GM13977 (cell line): ENCODE measurements at regions not wholly inside any gene's neighbourhood (a gene's known extent, or its start where the extent isn't known, plus 50 kb on each side); places are given as distances from the start of the nearest gene placed in this dataset.

Experiments
- DNase-seq: peaks from one replicate; pipeline ENCODE4 v3.0.0; 2012; ENCODE audit warnings: low spot score
- in situ Hi-C: fragments of 300-500 bp; cut with MboI; formaldehyde crosslinking; loops from one replicate; pipeline ENCODE4 v1.12.0; 2022; ENCODE audit warnings: low sequenced_read_pairs, low pct_unique_long_range_greater_than_20kb, mixed read lengths, inconsistent platforms; ENCODE audit not compliant: unreplicated experiment
- TF ChIP-seq, protein P1 (sequence below): IDR thresholded peaks from 2 replicates; pipeline ENCODE4 v1.5.1; 2012; ENCODE audit warnings: mild to moderate bottlenecking, control low read depth; ENCODE audit not compliant: insufficient read depth; ENCODE audit errors: extremely low read depth, missing control alignments

DNA sequence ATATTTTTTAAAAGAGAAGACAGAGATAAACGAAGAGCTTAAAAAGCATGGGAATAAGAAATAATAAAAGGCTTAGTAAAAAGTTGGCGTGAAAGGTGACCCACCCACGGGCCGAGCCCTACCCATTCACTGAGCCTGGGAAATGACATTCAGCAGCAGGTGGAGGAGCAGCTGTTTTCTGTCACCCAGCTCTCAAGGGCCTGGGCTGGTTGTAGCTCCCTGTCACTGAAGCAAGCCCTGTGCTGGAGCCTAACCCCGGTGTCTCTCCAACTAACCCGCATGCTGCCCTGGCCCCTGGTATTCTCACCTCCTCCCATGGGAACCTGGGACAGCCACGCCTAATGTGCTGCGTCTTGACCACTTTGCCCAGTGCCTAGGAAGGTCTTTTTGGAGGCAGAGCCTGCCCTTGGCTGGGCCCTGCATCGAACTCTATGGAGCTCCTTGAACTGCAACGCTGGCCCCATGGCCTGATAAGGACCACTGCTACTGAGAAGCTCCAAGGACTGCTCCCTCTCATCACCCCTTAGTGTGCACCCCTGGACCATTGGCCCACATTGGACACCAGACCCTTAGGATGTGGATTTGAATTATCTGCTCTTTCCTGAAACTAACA is 68.8 kb upstream of the IYD start:
- TF ChIP-seq, protein P1, sequence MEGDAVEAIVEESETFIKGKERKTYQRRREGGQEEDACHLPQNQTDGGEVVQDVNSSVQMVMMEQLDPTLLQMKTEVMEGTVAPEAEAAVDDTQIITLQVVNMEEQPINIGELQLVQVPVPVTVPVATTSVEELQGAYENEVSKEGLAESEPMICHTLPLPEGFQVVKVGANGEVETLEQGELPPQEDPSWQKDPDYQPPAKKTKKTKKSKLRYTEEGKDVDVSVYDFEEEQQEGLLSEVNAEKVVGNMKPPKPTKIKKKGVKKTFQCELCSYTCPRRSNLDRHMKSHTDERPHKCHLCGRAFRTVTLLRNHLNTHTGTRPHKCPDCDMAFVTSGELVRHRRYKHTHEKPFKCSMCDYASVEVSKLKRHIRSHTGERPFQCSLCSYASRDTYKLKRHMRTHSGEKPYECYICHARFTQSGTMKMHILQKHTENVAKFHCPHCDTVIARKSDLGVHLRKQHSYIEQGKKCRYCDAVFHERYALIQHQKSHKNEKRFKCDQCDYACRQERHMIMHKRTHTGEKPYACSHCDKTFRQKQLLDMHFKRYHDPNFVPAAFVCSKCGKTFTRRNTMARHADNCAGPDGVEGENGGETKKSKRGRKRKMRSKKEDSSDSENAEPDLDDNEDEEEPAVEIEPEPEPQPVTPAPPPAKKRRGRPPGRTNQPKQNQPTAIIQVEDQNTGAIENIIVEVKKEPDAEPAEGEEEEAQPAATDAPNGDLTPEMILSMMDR = no peak
- in situ Hi-C loops = no loop called here
- no peak for DNase-seq

DNA sequence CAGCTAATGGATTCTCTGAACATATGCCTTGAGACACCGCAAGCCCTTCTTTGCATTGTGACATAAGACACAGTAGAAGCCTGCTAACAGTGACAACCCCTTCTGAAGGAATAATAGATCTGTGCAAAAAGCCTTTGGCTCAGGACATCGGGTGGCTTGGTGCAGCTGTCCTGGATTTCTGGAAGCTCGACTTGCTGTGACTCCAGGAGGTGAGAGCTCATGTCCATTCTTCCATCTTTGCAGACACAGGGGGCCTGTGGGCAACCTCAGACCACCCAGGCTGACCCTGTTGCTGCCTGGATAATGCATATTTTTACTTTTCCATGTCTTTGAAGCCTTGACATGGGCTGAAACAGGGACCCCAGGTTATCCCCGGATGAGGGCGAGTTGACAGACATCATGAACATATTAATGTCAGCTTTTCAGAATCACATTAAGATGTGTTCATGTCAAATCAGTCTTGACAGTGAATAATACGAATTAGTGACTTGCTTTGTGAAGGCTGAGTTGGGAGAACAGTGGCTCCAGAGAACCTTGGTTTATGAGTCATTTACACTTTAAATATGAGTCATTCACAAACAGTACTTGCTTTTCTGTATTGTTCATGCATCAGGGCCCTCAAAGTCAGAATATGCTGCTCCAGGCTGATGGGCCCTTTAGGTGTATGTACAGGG is 66.8 kb upstream of the IYD start:
- TF ChIP-seq, protein P1 = no peak
- in situ Hi-C loops = no loop called here
- DNase-seq = peak; percentile 64

DNA sequence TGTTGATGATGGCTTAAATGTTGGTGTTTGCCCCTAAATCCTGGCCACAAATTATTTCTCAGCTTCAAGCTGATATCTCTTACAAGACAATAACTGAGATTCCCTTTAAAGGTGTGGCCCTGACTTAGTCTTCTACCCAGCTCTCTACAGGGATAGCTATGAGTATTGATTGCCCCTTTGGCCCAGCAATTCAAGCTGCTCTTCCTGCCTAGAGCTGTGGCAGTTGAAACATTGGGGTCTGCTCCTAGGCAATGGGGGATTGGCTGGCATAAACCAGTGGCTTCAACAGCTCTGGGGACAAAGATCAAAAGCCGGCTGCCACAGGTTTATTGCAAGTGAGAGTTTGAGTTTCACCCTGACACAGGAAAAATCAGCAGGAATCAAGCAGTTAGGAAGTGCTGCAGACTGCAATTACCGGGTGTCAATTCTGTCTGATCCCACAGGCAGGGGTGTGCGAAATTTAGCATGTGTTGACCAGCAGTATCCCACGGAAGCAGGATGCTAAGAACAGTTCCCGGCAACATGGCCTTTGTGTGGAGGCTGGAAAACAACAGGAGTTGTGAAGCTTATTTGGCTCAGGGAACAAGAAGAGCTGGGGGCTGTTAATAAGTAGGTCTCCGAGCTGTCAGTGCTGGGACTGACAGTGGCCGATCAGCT is 66.2 kb upstream of the IYD start:
- in situ Hi-C loops = no loop called here
- TF ChIP-seq, protein P1 = no peak
- DNase-seq = no peak

DNA sequence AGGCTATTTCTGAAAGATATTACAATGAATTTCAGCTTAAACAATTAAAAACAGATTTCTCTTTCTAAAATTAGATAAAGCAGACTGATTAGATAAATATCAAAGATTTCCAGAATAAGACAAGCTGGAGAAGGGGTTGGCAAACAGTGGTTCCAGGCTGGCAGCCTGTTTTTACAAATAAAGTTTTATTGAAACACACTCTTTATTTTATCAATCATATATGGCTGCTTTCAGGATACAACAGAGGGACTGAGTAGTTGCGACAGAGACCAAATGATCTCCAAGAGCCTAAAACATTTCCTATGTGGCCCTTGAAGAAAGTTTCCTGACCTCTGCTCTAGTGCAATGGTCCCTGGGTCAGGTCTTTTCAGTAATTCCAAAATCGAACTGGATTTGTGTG is 65.6 kb upstream of the IYD start:
- TF ChIP-seq, protein P1 = no peak
- in situ Hi-C loops = no loop called here

DNA sequence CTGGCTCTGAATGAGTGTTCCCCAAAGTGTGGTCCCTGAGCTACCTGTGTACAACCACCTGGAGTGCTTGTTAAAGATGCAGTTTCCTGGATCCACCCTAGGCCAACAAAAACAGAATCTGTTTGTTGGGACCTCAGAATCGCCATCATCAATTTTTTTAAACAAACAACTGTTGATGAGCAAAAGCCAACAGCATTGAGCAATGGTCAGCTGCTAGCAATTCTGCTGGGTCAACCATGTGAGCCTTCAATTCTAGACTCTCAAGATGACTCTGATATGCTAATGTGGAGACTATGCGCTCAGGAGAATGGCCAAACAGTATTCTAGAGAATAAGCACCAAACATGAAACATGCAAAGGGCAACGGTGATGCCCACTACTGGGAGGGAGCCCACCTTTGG is 64.4 kb upstream of the IYD start:
- DNase-seq = no peak
- TF ChIP-seq, protein P1 = no peak
- in situ Hi-C loops = no loop called here

More for the DNA sequence above, 65.6 kb upstream of the IYD start:
- no peak for DNase-seq

DNA sequence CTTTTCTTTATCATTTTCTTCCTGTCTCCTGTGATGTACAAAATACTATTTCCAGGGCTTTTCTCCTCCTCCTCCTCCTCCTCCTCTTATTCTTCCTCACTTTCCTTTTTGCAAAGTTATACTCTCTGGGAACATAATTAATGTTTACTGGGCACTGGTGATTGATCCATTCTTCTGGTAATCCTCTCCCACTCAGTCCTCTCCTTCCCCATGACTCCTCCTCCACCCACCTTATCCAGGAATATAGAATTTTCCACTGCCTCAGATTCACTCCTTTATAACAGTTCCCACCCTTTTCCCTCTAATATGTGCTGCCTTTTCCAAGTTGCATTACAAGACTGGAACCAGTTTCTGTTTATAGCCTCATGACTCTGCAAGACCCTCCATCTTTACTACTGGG is 62.5 kb upstream of the IYD start:
- DNase-seq = no peak
- TF ChIP-seq, protein P1 = no peak
- in situ Hi-C loops = no loop called here
